ENCODE measurements at regions not wholly inside any gene's neighbourhood (a gene's known extent, or its start where the extent isn't known, plus 50 kb on each side); places are given as distances from the start of the nearest gene placed in this dataset.

GRCh38 chr2:2620604-2621003 lies 289.5 kb upstream of the MYT1L start:
- TF ChIP-seq CTCF (IDR thresholded peaks at IDR 0.05) = no peak
- DNase-seq (ENCODE audit: low spot score) = no peak
- Mint-ChIP-seq H3K9me3 (ENCODE audit: low read depth) (no peaks in the 10 kb centered on the region), H3K4me1 (ENCODE audit: low read depth) (no peaks in the 10 kb centered on the region), H3K27ac (ENCODE audit: unreplicated experiment) (no peak overlapping the region), H3K27me3 (ENCODE audit: low read depth) (peaks cover 22% of the 10 kb centered on the region), H3K36me3 (ENCODE audit: low read depth) (no peaks in the 10 kb centered on the region), H3K4me3 (ENCODE audit: unreplicated experiment) (no peak overlapping the region)

- H3K36me3 Mint-ChIP-seq (ENCODE audit: low read depth) = no peaks in the 10 kb centered on the region
- peak; percentile 30 for DNase-seq (ENCODE audit: low spot score)
- no peaks in the 10 kb centered on the region for H3K9me3 Mint-ChIP-seq (ENCODE audit: low read depth)
- no peak overlapping the region for H3K4me3 Mint-ChIP-seq (ENCODE audit: unreplicated experiment)
- no peak for TF ChIP-seq CTCF (IDR thresholded peaks at IDR 0.05)
- peaks cover 23% of the 10 kb centered on the region for H3K27me3 Mint-ChIP-seq (ENCODE audit: low read depth)
- H3K4me1 Mint-ChIP-seq (ENCODE audit: low read depth) = no peaks in the 10 kb centered on the region
- H3K27ac Mint-ChIP-seq (ENCODE audit: unreplicated experiment) = no peak overlapping the region
Observed at GRCh38 chr2:2619995-2620394, 288.9 kb upstream of the MYT1L start.

- H3K9me3 Mint-ChIP-seq (ENCODE audit: low read depth) = peaks cover 8% of the 10 kb centered on the region
- peaks cover 11% of the 10 kb centered on the region for H3K4me1 Mint-ChIP-seq (ENCODE audit: low read depth)
- H3K4me3 Mint-ChIP-seq (ENCODE audit: unreplicated experiment) = no peak overlapping the region
Observed at GRCh38 chr2:2614452-2614851, 283.4 kb upstream of the MYT1L start.

GRCh38 chr2:2613279-2614199 lies 282.5 kb upstream of the MYT1L start:
- peak; percentile 97 for DNase-seq (ENCODE audit: low spot score)
- Mint-ChIP-seq H3K27ac (ENCODE audit: unreplicated experiment) (peak overlapping the region; percentile 94), H3K36me3 (ENCODE audit: low read depth) (peaks cover 6% of the 10 kb centered on the region), H3K4me1 (ENCODE audit: low read depth) (peaks cover 11% of the 10 kb centered on the region), H3K4me3 (ENCODE audit: unreplicated experiment) (peak overlapping the region; percentile 80), H3K27me3 (ENCODE audit: low read depth) (peaks cover 18% of the 10 kb centered on the region), H3K9me3 (ENCODE audit: low read depth) (peaks cover 8% of the 10 kb centered on the region)
- TF ChIP-seq CTCF (IDR thresholded peaks at IDR 0.05) = no peak

More at GRCh38 chr2:2614452-2614851, 283.4 kb upstream of the MYT1L start:
- peaks cover 18% of the 10 kb centered on the region for H3K27me3 Mint-ChIP-seq (ENCODE audit: low read depth)
- no peak overlapping the region for H3K27ac Mint-ChIP-seq (ENCODE audit: unreplicated experiment)
- TF ChIP-seq CTCF (IDR thresholded peaks at IDR 0.05) = no peak
- peaks cover 6% of the 10 kb centered on the region for H3K36me3 Mint-ChIP-seq (ENCODE audit: low read depth)
- peak; percentile 38 for DNase-seq (ENCODE audit: low spot score)

GRCh38 chr2:2610751-2611150 lies 279.7 kb upstream of the MYT1L start:
- Mint-ChIP-seq H3K27me3 (ENCODE audit: low read depth) (peaks cover 10% of the 10 kb centered on the region), H3K4me1 (ENCODE audit: low read depth) (peaks cover 11% of the 10 kb centered on the region), H3K9me3 (ENCODE audit: low read depth) (peaks cover 8% of the 10 kb centered on the region), H3K4me3 (ENCODE audit: unreplicated experiment) (no peak overlapping the region), H3K27ac (ENCODE audit: unreplicated experiment) (no peak overlapping the region), H3K36me3 (ENCODE audit: low read depth) (peaks cover 6% of the 10 kb centered on the region)
- no peak for DNase-seq (ENCODE audit: low spot score)
- no peak for TF ChIP-seq CTCF (IDR thresholded peaks at IDR 0.05)

Data from chondrocyte (in vitro differentiated cells).